Fibroblast of lung (primary cell): ENCODE measurements at regions not wholly inside any gene's neighbourhood (a gene's known extent, or its start where the extent isn't known, plus 50 kb on each side); places are given as distances from the start of the nearest gene placed in this dataset.

Experiments
- DNase-seq, 2 donors: peaks; one replicate each; pipeline versions ENCODE4 v3.0.0 to v3.0.0-alpha.2; 2010; ENCODE audit warnings: low read depth in 2 of 2
- H2AFZ ChIP-seq: 2 replicates; pipeline ENCODE4 v1.5.1; 2012; ENCODE audit warnings: low read length, control low read depth, inconsistent platforms
- H3K27ac ChIP-seq: 2 replicates; pipeline ENCODE4 v1.5.1; 2011; ENCODE audit warnings: low read length, control low read depth; ENCODE audit not compliant: insufficient read depth
- H3K27me3 ChIP-seq: 2 replicates; pipeline ENCODE4 v1.5.1; 2011; ENCODE audit warnings: mild to moderate bottlenecking, low read length; ENCODE audit not compliant: control insufficient read depth, insufficient read depth
- H3K36me3 ChIP-seq: 2 replicates; pipeline ENCODE4 v1.5.1; 2011; ENCODE audit warnings: low read length; ENCODE audit not compliant: control insufficient read depth, insufficient read depth
- H3K4me1 ChIP-seq: 2 replicates; pipeline ENCODE4 v1.5.1; 2011; ENCODE audit warnings: low read length; ENCODE audit not compliant: control insufficient read depth, insufficient read depth; ENCODE audit errors: extremely low read depth
- H3K4me2 ChIP-seq: 2 replicates; pipeline ENCODE4 v1.5.1; 2011; ENCODE audit warnings: low read length, control low read depth; ENCODE audit not compliant: insufficient read depth; ENCODE audit errors: extremely low read depth
- H3K4me3 ChIP-seq, 4 experiments: fragments of 200-600 bp in 1 of 4; sonication (generic) in 1 of 4; replicated peaks in 1 of 4; 2 replicates each; pipeline ENCODE4 v1.5.1; 2011 to 2016; ENCODE audit warnings: low read length in 4 of 4, low read depth in 3 of 4, mild to moderate bottlenecking in 3 of 4, control low read depth in 2 of 4, inconsistent platforms in 1 of 4, mixed read lengths in 1 of 4; ENCODE audit not compliant: insufficient read depth in 1 of 4; ENCODE audit errors: control extremely low read depth in 1 of 4
- H3K79me2 ChIP-seq: 2 replicates; pipeline ENCODE4 v1.5.1; 2012; ENCODE audit warnings: mild to moderate bottlenecking, low read length, inconsistent platforms; ENCODE audit not compliant: control insufficient read depth, insufficient read depth
- H3K9ac ChIP-seq: 2 replicates; pipeline ENCODE4 v1.5.1; 2011; ENCODE audit warnings: mild to moderate bottlenecking, low read length, control low read depth; ENCODE audit not compliant: insufficient read depth
- H3K9me3 ChIP-seq: 2 replicates; pipeline ENCODE4 v1.5.1; 2012; ENCODE audit warnings: low read depth, low read length; ENCODE audit not compliant: control insufficient read depth, insufficient read depth
- H4K20me1 ChIP-seq: 2 replicates; pipeline ENCODE4 v1.5.1; 2011; ENCODE audit warnings: low read length; ENCODE audit not compliant: control insufficient read depth, insufficient read depth; ENCODE audit errors: extremely low read depth
- CTCF ChIP-seq, 2 donors: IDR thresholded peaks in 1 of 2; conservative IDR thresholded peaks in 1 of 2; 1 replicate in 1 of 2; 2 replicates in 1 of 2; pipeline ENCODE4 v1.5.1; 2011 to 2012; ENCODE audit warnings: low read length in 2 of 2, control low read depth in 1 of 2, inconsistent platforms in 1 of 2, low read depth in 1 of 2, mild to moderate bottlenecking in 1 of 2
- EZH2 ChIP-seq: IDR thresholded peaks from 2 replicates; pipeline ENCODE4 v1.5.1; 2012; ENCODE audit warnings: low read length, control low read depth, mild to moderate bottlenecking; ENCODE audit errors: missing control alignments

- H3K4me3 ChIP-seq: no peak overlapping the region
- H2AFZ ChIP-seq: no peak overlapping the region
- no peaks in the 10 kb centered on the region for H3K9me3 ChIP-seq
- no peaks in the 10 kb centered on the region for H3K36me3 ChIP-seq
- H3K4me2 ChIP-seq: no peak overlapping the region
- TF ChIP-seq CTCF (conservative IDR thresholded peaks at IDR 0.05 in 1 of 2, IDR thresholded peaks at IDR 0.05 in 1 of 2; ENCODE audit: low read depth in 1 of 2, low read length in 2 of 2) (no peak), EZH2 (no peak)
- H3K79me2 ChIP-seq: no peaks in the 10 kb centered on the region
- no peak for DNase-seq
- H3K27ac ChIP-seq: no peak overlapping the region
- no peak overlapping the region for H3K9ac ChIP-seq
- H3K27me3 ChIP-seq: no peaks in the 10 kb centered on the region
- no peaks in the 10 kb centered on the region for H4K20me1 ChIP-seq
- no peaks in the 10 kb centered on the region for H3K4me1 ChIP-seq
Observed at GRCh38 chr3:35201211-35201610, 438.1 kb upstream of the ARPP21 start.

GRCh38 chr3:35215525-35216500 is 423.5 kb upstream of the ARPP21 start:
- no peaks in the 10 kb centered on the region for H3K4me1 ChIP-seq
- no peaks in the 10 kb centered on the region for H3K9me3 ChIP-seq
- H3K4me3 ChIP-seq: no peak overlapping the region
- no peaks in the 10 kb centered on the region for H3K36me3 ChIP-seq
- no peak overlapping the region for H3K9ac ChIP-seq
- TF ChIP-seq CTCF (conservative IDR thresholded peaks at IDR 0.05 in 1 of 2, IDR thresholded peaks at IDR 0.05 in 1 of 2; ENCODE audit: low read depth in 1 of 2, low read length in 2 of 2): no peak
- no peak for TF ChIP-seq EZH2
- H3K4me2 ChIP-seq: no peak overlapping the region
- H3K27me3 ChIP-seq: no peaks in the 10 kb centered on the region
- H2AFZ ChIP-seq: no peak overlapping the region
- no peaks in the 10 kb centered on the region for H3K79me2 ChIP-seq
- H3K27ac ChIP-seq: no peak overlapping the region
- H4K20me1 ChIP-seq: no peaks in the 10 kb centered on the region
- no peak for DNase-seq

GRCh38 chr3:35216501-35217266 is 422.6 kb upstream of the ARPP21 start:
- Histone ChIP-seq H3K79me2 (no peaks in the 10 kb centered on the region), H3K4me3 (no peak overlapping the region), H3K9me3 (no peaks in the 10 kb centered on the region), H3K9ac (no peak overlapping the region), H4K20me1 (no peaks in the 10 kb centered on the region), H3K36me3 (no peaks in the 10 kb centered on the region), H3K4me1 (no peaks in the 10 kb centered on the region), H2AFZ (no peak overlapping the region), H3K4me2 (no peak overlapping the region), H3K27me3 (no peaks in the 10 kb centered on the region), H3K27ac (no peak overlapping the region)
- DNase-seq: no peak
- TF ChIP-seq EZH2: no peak
- TF ChIP-seq CTCF (conservative IDR thresholded peaks at IDR 0.05 in 1 of 2, IDR thresholded peaks at IDR 0.05 in 1 of 2; ENCODE audit: low read depth in 1 of 2, low read length in 2 of 2): no peak
